Endodermal cell (in vitro differentiated cells): ENCODE measurements at regions not wholly inside any gene's neighbourhood (a gene's known extent, or its start where the extent isn't known, plus 50 kb on each side); places are given as distances from the start of the nearest gene placed in this dataset.

ENCODE experiments used
- DNase-seq: peaks from one replicate; pipeline ENCODE4 v3.0.0-alpha.2; 2017
- H3K27ac ChIP-seq: 2 replicates; pipeline ENCODE4 v1.5.1; 2013; ENCODE audit warnings: mild to moderate bottlenecking, low read depth, low read length, moderate library complexity
- H3K27me3 ChIP-seq: 2 replicates; pipeline ENCODE4 v1.6.1; 2013; ENCODE audit warnings: mild to moderate bottlenecking, low read length, moderate library complexity; ENCODE audit not compliant: insufficient read depth, control insufficient read depth, poor library complexity, severe bottlenecking
- H3K36me3 ChIP-seq: 2 replicates; pipeline ENCODE4 v1.7.0; 2013; ENCODE audit warnings: mild to moderate bottlenecking, low read length, moderate library complexity; ENCODE audit not compliant: control insufficient read depth, insufficient read depth
- H3K4me1 ChIP-seq: one replicate; pipeline ENCODE4 v1.7.0; 2013; ENCODE audit warnings: low read length; ENCODE audit not compliant: control insufficient read depth, insufficient read depth
- H3K4me3 ChIP-seq: 2 replicates; pipeline ENCODE4 v1.5.1; 2013; ENCODE audit warnings: mild to moderate bottlenecking, low read length, moderate library complexity
- H3K9ac ChIP-seq: 2 replicates; pipeline ENCODE4 v1.6.1; 2013; ENCODE audit warnings: mild to moderate bottlenecking, low read length, moderate library complexity; ENCODE audit not compliant: poor library complexity, severe bottlenecking; ENCODE audit errors: extremely low read depth
- H3K9me3 ChIP-seq: 2 replicates; pipeline ENCODE4 v1.6.1; 2013; ENCODE audit warnings: mild to moderate bottlenecking, low read length, moderate library complexity; ENCODE audit not compliant: control insufficient read depth
- H3K27ac Mint-ChIP-seq: 2 replicates; pipeline ENCODE4 v1.8.0; 2020; ENCODE audit warnings: mixed read lengths
- H3K27me3 Mint-ChIP-seq: 2 replicates; pipeline ENCODE4 v1.8.0; 2021; ENCODE audit warnings: mild to moderate bottlenecking, mixed read lengths; ENCODE audit not compliant: insufficient read depth
- H3K36me3 Mint-ChIP-seq: 2 replicates; pipeline ENCODE4 v1.8.0; 2020; ENCODE audit warnings: low read depth, mixed read lengths
- H3K4me1 Mint-ChIP-seq: 2 replicates; pipeline ENCODE4 v1.8.0; 2020; ENCODE audit warnings: mixed read lengths
- H3K4me3 Mint-ChIP-seq: 2 replicates; pipeline ENCODE4 v1.8.0; 2020; ENCODE audit warnings: mild to moderate bottlenecking, moderate library complexity, mixed read lengths
- H3K9me3 Mint-ChIP-seq: 2 replicates; pipeline ENCODE4 v1.8.0; 2020; ENCODE audit warnings: mild to moderate bottlenecking, mixed read lengths
- WGBS, 2 experiments: methylation state at CpG; one replicate each; pipeline versions ENCODE4 v1.1.5 to v1.1.7; 2013; ENCODE audit warnings: missing lambda C conversion rate in 2 of 2, mixed read lengths in 1 of 2; ENCODE audit not compliant: insufficient coverage in 1 of 2, insufficient read length in 1 of 2; 5-methylcytosine and 5-hydroxymethylcytosine counted together
- TF ChIP-seq, protein P1 (sequence below): fragments of 200-600 bp; sonication (generic); conservative IDR thresholded peaks from 2 replicates; pipeline ENCODE4 v1.5.0; 2021; ENCODE audit warnings: antibody characterized with exemption, mild to moderate bottlenecking

GRCh38 chr6:163929538-163929937 lies 515.0 kb downstream of the QKI start:
- Histone ChIP-seq H3K36me3 (no peaks in the 10 kb centered on the region), H3K9me3 (no peaks in the 10 kb centered on the region), H3K4me1 (no peaks in the 10 kb centered on the region), H3K4me3 (no peak overlapping the region), H3K9ac (no peak overlapping the region), H3K27ac (no peak overlapping the region), H3K27me3 (no peaks in the 10 kb centered on the region)
- H3K27ac Mint-ChIP-seq, result no peak overlapping the region
- no peaks in the 10 kb centered on the region for H3K9me3 Mint-ChIP-seq
- no peaks in the 10 kb centered on the region for H3K36me3 Mint-ChIP-seq
- no peak overlapping the region for H3K4me3 Mint-ChIP-seq
- 80 to 91% methylated on average over 3 of the region's 3 CpGs for WGBS, 2 experiments
- no peaks in the 10 kb centered on the region for H3K4me1 Mint-ChIP-seq
- H3K27me3 Mint-ChIP-seq, result peaks cover 4% of the 10 kb centered on the region
- TF ChIP-seq, protein P1, sequence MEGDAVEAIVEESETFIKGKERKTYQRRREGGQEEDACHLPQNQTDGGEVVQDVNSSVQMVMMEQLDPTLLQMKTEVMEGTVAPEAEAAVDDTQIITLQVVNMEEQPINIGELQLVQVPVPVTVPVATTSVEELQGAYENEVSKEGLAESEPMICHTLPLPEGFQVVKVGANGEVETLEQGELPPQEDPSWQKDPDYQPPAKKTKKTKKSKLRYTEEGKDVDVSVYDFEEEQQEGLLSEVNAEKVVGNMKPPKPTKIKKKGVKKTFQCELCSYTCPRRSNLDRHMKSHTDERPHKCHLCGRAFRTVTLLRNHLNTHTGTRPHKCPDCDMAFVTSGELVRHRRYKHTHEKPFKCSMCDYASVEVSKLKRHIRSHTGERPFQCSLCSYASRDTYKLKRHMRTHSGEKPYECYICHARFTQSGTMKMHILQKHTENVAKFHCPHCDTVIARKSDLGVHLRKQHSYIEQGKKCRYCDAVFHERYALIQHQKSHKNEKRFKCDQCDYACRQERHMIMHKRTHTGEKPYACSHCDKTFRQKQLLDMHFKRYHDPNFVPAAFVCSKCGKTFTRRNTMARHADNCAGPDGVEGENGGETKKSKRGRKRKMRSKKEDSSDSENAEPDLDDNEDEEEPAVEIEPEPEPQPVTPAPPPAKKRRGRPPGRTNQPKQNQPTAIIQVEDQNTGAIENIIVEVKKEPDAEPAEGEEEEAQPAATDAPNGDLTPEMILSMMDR, result no peak
- DNase-seq, result no peak

DNA sequence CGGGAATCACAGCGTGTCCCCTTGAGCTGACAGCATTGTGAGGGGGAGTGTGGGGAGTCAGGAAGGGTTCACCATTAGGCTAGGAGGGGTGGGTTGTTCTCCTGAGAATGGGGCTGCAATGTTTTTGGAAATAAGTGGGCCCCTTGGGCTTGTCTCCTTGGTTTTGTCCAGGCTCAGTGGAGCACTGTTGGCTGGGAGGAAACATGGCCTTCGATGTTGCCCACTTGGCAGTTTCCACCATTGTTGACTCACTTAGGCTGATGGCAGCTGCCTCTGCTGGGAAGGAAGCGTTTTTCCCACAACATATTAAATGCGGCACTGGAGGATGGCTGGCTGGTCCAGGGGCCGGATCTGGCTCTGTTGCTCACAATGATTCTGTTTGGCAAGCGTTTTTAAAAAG lies 512.1 kb downstream of the QKI start:
- Mint-ChIP-seq H3K9me3 (peaks cover 6% of the 10 kb centered on the region), H3K27me3 (no peaks in the 10 kb centered on the region), H3K4me1 (no peaks in the 10 kb centered on the region), H3K27ac (no peak overlapping the region), H3K4me3 (no peak overlapping the region), H3K36me3 (no peaks in the 10 kb centered on the region)
- Histone ChIP-seq H3K9me3 (no peaks in the 10 kb centered on the region), H3K27ac (no peak overlapping the region), H3K4me1 (no peaks in the 10 kb centered on the region), H3K27me3 (no peaks in the 10 kb centered on the region), H3K9ac (no peak overlapping the region), H3K4me3 (no peak overlapping the region), H3K36me3 (no peaks in the 10 kb centered on the region)
- 93 to 100% methylated on average over 6 to 7 of the region's 7 CpGs for WGBS, 2 experiments
- TF ChIP-seq, protein P1, result no peak
- DNase-seq, result no peak

DNA sequence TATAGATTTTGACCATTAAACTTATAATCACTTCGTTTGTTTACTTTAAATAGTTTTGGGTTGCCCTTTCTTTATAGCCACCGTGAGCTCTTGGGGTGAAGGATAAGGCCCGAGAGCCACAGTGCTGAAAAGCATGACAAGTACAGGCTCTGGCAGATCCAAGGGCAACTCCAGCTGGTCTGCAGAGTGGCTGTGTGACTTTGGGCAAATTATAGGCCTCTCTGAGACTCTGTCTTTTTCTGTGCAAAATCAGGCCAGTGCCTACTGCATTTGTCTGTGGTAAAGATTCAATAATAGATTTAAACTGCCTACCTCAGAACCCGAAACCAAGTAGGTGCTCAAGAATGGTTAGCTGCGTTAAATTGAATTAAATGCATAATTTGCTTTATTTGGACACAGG lies 511.3 kb downstream of the QKI start:
- no peak overlapping the region for H3K27ac Mint-ChIP-seq

More for the DNA sequence above, 511.3 kb downstream of the QKI start:
- no peaks in the 10 kb centered on the region for H3K4me1 ChIP-seq
- no peaks in the 10 kb centered on the region for H3K36me3 Mint-ChIP-seq
- no peaks in the 10 kb centered on the region for H3K36me3 ChIP-seq
- peaks cover 6% of the 10 kb centered on the region for H3K9me3 Mint-ChIP-seq
- TF ChIP-seq, protein P1, result no peak
- H3K9me3 ChIP-seq, result no peaks in the 10 kb centered on the region
- 94 to 100% methylated on average over 4 to 5 of the region's 5 CpGs for WGBS, 2 experiments
- H3K4me3 Mint-ChIP-seq, result no peak overlapping the region
- H3K4me3 ChIP-seq, result no peak overlapping the region
- no peak overlapping the region for H3K27ac ChIP-seq
- H3K27me3 Mint-ChIP-seq, result no peaks in the 10 kb centered on the region
- H3K4me1 Mint-ChIP-seq, result no peaks in the 10 kb centered on the region
- H3K9ac ChIP-seq, result no peak overlapping the region
- DNase-seq, result no peak
- H3K27me3 ChIP-seq, result no peaks in the 10 kb centered on the region
